ENCODE measurements at regions not wholly inside any gene's neighbourhood (a gene's known extent, or its start where the extent isn't known, plus 50 kb on each side); places are given as distances from the start of the nearest gene placed in this dataset.

DNA sequence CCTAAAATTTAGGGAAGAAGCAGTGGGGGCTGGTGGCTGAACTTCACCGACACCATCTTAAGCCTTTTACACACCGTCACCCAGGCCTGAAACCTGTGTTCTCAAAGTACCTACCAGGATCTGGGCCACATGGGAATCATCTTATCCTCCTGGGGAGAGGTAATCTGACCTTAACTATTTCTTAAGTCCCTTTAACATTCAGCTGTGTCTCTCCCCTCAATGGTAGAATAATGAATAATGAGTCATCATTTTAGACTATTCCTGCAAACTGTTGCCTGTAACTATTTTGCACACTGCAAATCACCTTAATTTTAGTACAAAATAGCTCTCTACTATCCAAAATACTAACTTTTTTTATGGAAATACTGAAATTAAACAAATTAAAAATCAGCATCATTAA is 149.4 kb upstream of the KLF7 start:
- TF ChIP-seq POLR2AphosphoS5 (IDR thresholded peaks at IDR 0.05) (no peak), POLR2A (IDR thresholded peaks at IDR 0.05) (no peak)
- TF ChIP-seq, protein P1, sequence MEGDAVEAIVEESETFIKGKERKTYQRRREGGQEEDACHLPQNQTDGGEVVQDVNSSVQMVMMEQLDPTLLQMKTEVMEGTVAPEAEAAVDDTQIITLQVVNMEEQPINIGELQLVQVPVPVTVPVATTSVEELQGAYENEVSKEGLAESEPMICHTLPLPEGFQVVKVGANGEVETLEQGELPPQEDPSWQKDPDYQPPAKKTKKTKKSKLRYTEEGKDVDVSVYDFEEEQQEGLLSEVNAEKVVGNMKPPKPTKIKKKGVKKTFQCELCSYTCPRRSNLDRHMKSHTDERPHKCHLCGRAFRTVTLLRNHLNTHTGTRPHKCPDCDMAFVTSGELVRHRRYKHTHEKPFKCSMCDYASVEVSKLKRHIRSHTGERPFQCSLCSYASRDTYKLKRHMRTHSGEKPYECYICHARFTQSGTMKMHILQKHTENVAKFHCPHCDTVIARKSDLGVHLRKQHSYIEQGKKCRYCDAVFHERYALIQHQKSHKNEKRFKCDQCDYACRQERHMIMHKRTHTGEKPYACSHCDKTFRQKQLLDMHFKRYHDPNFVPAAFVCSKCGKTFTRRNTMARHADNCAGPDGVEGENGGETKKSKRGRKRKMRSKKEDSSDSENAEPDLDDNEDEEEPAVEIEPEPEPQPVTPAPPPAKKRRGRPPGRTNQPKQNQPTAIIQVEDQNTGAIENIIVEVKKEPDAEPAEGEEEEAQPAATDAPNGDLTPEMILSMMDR (IDR thresholded peaks at IDR 0.05 in 8 of 11, conservative IDR thresholded peaks at IDR 0.05 in 3 of 11), result no peak
- no peak for DNase-seq
- 87 to 97% (median 90%) methylated on average over 2 of the region's 2 CpGs for WGBS, 5 donors
- Histone ChIP-seq H3K27me3 (replicated peaks in 1 of 7) (no peaks in the 10 kb centered on the region), H3K9me3 (no peaks in the 10 kb centered on the region), H3K27ac (no peak overlapping the region), H3K4me1 (peaks cover 0 to 9% (median 0%) of the 10 kb centered on the region in 6 donors), H3K36me3 (no peaks in the 10 kb centered on the region), H3K4me3 (no peak overlapping the region)
- intact Hi-C loops (cut with DNase I; ENCODE audit: low total_unique reads), result no loop called here

DNA sequence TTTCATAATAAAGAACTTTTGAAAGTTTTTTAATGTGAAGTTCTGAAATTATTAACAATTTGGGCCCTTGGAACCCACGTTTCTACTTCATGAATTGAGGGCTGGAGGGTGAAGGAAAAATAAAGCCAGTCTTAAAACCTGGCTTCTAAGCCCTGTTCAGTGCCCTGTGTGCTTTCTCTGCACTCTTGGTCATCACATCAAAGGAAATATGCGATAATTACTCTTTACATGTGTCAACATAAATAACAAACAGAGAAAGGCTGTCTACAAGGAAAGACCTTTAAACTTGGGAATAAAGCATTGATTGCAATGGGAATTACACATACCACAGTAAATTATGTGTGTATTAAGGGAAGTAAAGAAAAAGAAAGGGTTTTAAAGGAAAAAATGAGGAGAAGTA is 150.7 kb upstream of the KLF7 start:
- 80 to 94% (median 91%) methylated on average over 2 of the region's 2 CpGs for WGBS, 5 donors
- Histone ChIP-seq H3K4me3 (no peak overlapping the region), H3K36me3 (no peaks in the 10 kb centered on the region), H3K9me3 (no peaks in the 10 kb centered on the region), H3K4me1 (peaks cover 0 to 4% (median 1%) of the 10 kb centered on the region in 6 donors), H3K27ac (no peak overlapping the region), H3K27me3 (replicated peaks in 1 of 7) (no peaks in the 10 kb centered on the region)
- no peak for TF ChIP-seq POLR2A (IDR thresholded peaks at IDR 0.05)
- TF ChIP-seq POLR2AphosphoS5 (IDR thresholded peaks at IDR 0.05), result no peak
- TF ChIP-seq, protein P1 (IDR thresholded peaks at IDR 0.05 in 8 of 11, conservative IDR thresholded peaks at IDR 0.05 in 3 of 11), result no peak
- DNase-seq, result no peak
- intact Hi-C loops (cut with DNase I; ENCODE audit: low total_unique reads), result no loop called here

DNA sequence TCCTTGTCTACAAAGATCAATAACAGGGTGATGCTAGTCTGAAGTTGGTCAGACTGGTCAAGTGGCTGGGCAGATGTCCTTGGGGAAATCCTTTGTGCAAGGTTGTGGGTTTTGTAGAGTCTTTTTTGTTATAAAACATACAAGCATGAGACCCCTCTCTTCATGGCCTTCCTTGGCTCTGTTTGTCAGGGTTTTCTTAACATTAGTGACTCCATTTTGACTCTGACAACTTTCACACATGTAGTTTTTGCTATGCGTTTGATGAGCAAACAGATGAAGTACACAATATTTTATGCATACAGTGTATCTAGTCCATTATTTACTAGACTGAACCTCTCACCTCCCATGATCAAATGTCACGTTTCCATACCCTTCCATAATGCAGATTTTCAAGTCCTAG is 151.2 kb upstream of the KLF7 start:
- Histone ChIP-seq H3K4me3 (no peak overlapping the region), H3K36me3 (no peaks in the 10 kb centered on the region), H3K27me3 (replicated peaks in 1 of 7) (no peaks in the 10 kb centered on the region), H3K9me3 (no peaks in the 10 kb centered on the region), H3K27ac (no peak overlapping the region), H3K4me1 (peaks cover 0 to 7% (median 0%) of the 10 kb centered on the region in 6 donors)
- 84 to 91% (median 90%) methylated on average over 2 of the region's 2 CpGs for WGBS, 5 donors
- intact Hi-C loops (cut with DNase I; ENCODE audit: low total_unique reads), result no loop called here
- TF ChIP-seq POLR2A (IDR thresholded peaks at IDR 0.05), result no peak
- no peak for TF ChIP-seq POLR2AphosphoS5 (IDR thresholded peaks at IDR 0.05)
- TF ChIP-seq, protein P1 (IDR thresholded peaks at IDR 0.05 in 8 of 11, conservative IDR thresholded peaks at IDR 0.05 in 3 of 11), result no peak
- DNase-seq, result no peak

DNA sequence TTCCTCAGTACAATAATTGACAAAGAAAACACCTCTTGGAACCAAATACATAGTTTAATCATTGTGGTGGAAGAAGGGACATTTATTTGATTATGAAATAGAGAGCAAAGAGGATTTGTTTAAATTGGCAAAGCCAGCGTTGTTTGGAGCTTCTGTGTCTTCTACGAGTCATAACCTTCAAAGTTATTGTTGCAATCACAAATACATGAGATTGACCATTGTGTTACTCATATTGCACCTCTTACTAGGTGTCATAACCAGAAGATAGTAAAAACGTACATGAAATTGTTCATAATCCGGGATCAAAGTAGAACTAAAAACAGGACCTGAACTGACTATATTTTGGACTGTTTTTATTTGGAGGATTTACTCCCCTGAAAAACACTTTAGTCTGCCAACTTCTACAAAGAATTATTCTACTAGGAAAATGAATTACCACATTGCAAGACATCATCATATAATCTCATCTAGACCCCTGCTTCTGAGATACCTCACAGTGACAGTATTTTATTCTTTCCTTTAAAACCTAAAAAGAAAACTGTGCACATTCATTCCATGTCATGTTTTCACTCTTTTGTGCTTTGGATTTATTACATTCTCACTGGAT is 151.7 kb upstream of the KLF7 start:
- Histone ChIP-seq H3K27me3 (replicated peaks in 1 of 7) (no peaks in the 10 kb centered on the region), H3K27ac (no peak overlapping the region), H3K4me3 (no peak overlapping the region), H3K4me1 (peaks cover 0 to 9% (median 0%) of the 10 kb centered on the region in 6 donors), H3K36me3 (no peaks in the 10 kb centered on the region), H3K9me3 (no peaks in the 10 kb centered on the region)
- DNase-seq, result no peak
- WGBS, 5 donors, result 72 to 91% (median 74%) methylated on average over 4 of the region's 4 CpGs
- TF ChIP-seq, protein P1 (IDR thresholded peaks at IDR 0.05 in 8 of 11, conservative IDR thresholded peaks at IDR 0.05 in 3 of 11), result no peak
- no peak for TF ChIP-seq POLR2A (IDR thresholded peaks at IDR 0.05)
- TF ChIP-seq POLR2AphosphoS5 (IDR thresholded peaks at IDR 0.05), result no peak
- intact Hi-C loops (cut with DNase I; ENCODE audit: low total_unique reads), result no loop called here
